SKM-1 treated with dmso at 0.1 percent for 144 hours (cell line): ENCODE measurements at regions not wholly inside any gene's neighbourhood (a gene's known extent, or its start where the extent isn't known, plus 50 kb on each side); places are given as distances from the start of the nearest gene placed in this dataset.

Experiments
- DNase-seq: peaks from one replicate; lab custom pipeline; 2025; ENCODE audit not compliant: unreplicated experiment; lab: John Stamatoyannopoulos, UW

GRCh38 chr2:20150110-20150706 lies 74.7 kb downstream of the SDC1 start:
- DNase-seq = no peak

GRCh38 chr2:20149703-20150030 lies 75.3 kb downstream of the SDC1 start:
- no peak for DNase-seq

- DNase-seq = peak; percentile 52
These were observed 75.8 kb downstream of the SDC1 start for GRCh38 chr2:20148923-20149702.

GRCh38 chr2:20148426-20148922 lies 76.5 kb downstream of the SDC1 start:
- DNase-seq = no peak

GRCh38 chr2:20147351-20147750 lies 77.6 kb downstream of the SDC1 start:
- DNase-seq = no peak

GRCh38 chr2:20146401-20146800 lies 78.5 kb downstream of the SDC1 start:
- no peak for DNase-seq

- no peak for DNase-seq
These were observed 79.3 kb downstream of the SDC1 start for GRCh38 chr2:20145497-20146193.

- DNase-seq = no peak
These were observed 80.1 kb downstream of the SDC1 start for GRCh38 chr2:20144861-20145260.

GRCh38 chr2:20144196-20144595 lies 80.7 kb downstream of the SDC1 start:
- DNase-seq = no peak

- DNase-seq = no peak
These were observed 81.7 kb downstream of the SDC1 start for GRCh38 chr2:20143263-20143662.

- DNase-seq = no peak
These were observed 83.1 kb downstream of the SDC1 start for GRCh38 chr2:20141806-20142205.

GRCh38 chr2:20141056-20141762 lies 83.7 kb downstream of the SDC1 start:
- DNase-seq = no peak

- DNase-seq = no peak
These were observed 84.4 kb downstream of the SDC1 start for GRCh38 chr2:20140321-20141055.

GRCh38 chr2:20139407-20140172 lies 85.3 kb downstream of the SDC1 start:
- no peak for DNase-seq

- no peak for DNase-seq
These were observed 86.2 kb downstream of the SDC1 start for GRCh38 chr2:20138696-20139095.

GRCh38 chr2:20137884-20138283 lies 86.5 kb upstream of the LAPTM4A start:
- DNase-seq = no peak

- no peak for DNase-seq
These were observed 85.7 kb upstream of the LAPTM4A start for GRCh38 chr2:20137131-20137571.

GRCh38 chr2:20136149-20136548 lies 84.7 kb upstream of the LAPTM4A start:
- DNase-seq = no peak

- peak; percentile 66 for DNase-seq
These were observed 84.2 kb upstream of the LAPTM4A start for GRCh38 chr2:20135631-20136050.

GRCh38 chr2:20132990-20133535 lies 81.6 kb upstream of the LAPTM4A start:
- DNase-seq = no peak
